ENCODE measurements at regions not wholly inside any gene's neighbourhood (a gene's known extent, or its start where the extent isn't known, plus 50 kb on each side); places are given as distances from the start of the nearest gene placed in this dataset.

GRCh38 chr1:4447778-4448420, 206.5 kb upstream of the AJAP1 start:
- CTCF ChIA-PET: no interaction called here
- TF ChIP-seq NFRKB (IDR thresholded peaks at IDR 0.05) (no peak), HDGF (IDR thresholded peaks at IDR 0.05; ENCODE audit: borderline replicate concordance) (no peak), BHLHE40 (IDR thresholded peaks at IDR 0.05; ENCODE audit: borderline replicate concordance) (no peak), ELF4 (IDR thresholded peaks at IDR 0.05) (no peak), LEF1 (IDR thresholded peaks at IDR 0.05; ENCODE audit: borderline replicate concordance) (no peak), TARDBP (IDR thresholded peaks at IDR 0.05) (no peak), FOXK2 (IDR thresholded peaks at IDR 0.05) (no peak), CTBP1 (IDR thresholded peaks at IDR 0.05; ENCODE audit: borderline replicate concordance) (no peak), SP1 (IDR thresholded peaks at IDR 0.05) (no peak), FOXM1 (IDR thresholded peaks at IDR 0.05; ENCODE audit: borderline replicate concordance) (no peak), SUZ12 (IDR thresholded peaks at IDR 0.05) (no peak), ARNT (IDR thresholded peaks at IDR 0.05) (no peak), PKNOX1 (IDR thresholded peaks at IDR 0.05) (no peak), FOXA1 (IDR thresholded peaks at IDR 0.05) (no peak), ZNF384 (IDR thresholded peaks at IDR 0.05) (no peak), L3MBTL2 (conservative IDR thresholded peaks at IDR 0.05) (no peak)
- no peak for DNase-seq (ENCODE audit: extremely low spot score)
- POLR2A ChIA-PET: no interaction called here

- no peak for DNase-seq (ENCODE audit: extremely low spot score)
- ChIA-PET POLR2A (no interaction called here), CTCF (no interaction called here)
- no peak for TF ChIP-seq BHLHE40 (IDR thresholded peaks at IDR 0.05; ENCODE audit: borderline replicate concordance)
- no peak for TF ChIP-seq L3MBTL2 (conservative IDR thresholded peaks at IDR 0.05)
- no peak for TF ChIP-seq HDGF (IDR thresholded peaks at IDR 0.05; ENCODE audit: borderline replicate concordance)
- no peak for TF ChIP-seq TARDBP (IDR thresholded peaks at IDR 0.05)
- TF ChIP-seq NFRKB (IDR thresholded peaks at IDR 0.05): no peak
- TF ChIP-seq CTBP1 (IDR thresholded peaks at IDR 0.05; ENCODE audit: borderline replicate concordance): no peak
- TF ChIP-seq ELF4 (IDR thresholded peaks at IDR 0.05): no peak
- no peak for TF ChIP-seq PKNOX1 (IDR thresholded peaks at IDR 0.05)
- no peak for TF ChIP-seq SUZ12 (IDR thresholded peaks at IDR 0.05)
- no peak for TF ChIP-seq FOXM1 (IDR thresholded peaks at IDR 0.05; ENCODE audit: borderline replicate concordance)
- TF ChIP-seq SP1 (IDR thresholded peaks at IDR 0.05): no peak
- TF ChIP-seq ZNF384 (IDR thresholded peaks at IDR 0.05): no peak
- no peak for TF ChIP-seq LEF1 (IDR thresholded peaks at IDR 0.05; ENCODE audit: borderline replicate concordance)
- no peak for TF ChIP-seq ARNT (IDR thresholded peaks at IDR 0.05)
- TF ChIP-seq FOXA1 (IDR thresholded peaks at IDR 0.05): no peak
- TF ChIP-seq FOXK2 (IDR thresholded peaks at IDR 0.05): no peak
These were observed 204.4 kb upstream of the AJAP1 start for GRCh38 chr1:4449972-4450371.

- POLR2A ChIA-PET: no interaction called here
- no peak for DNase-seq (ENCODE audit: extremely low spot score)
- no peak for TF ChIP-seq NFRKB (IDR thresholded peaks at IDR 0.05)
- CTCF ChIA-PET: no interaction called here
These were observed 201.7 kb upstream of the AJAP1 start for GRCh38 chr1:4452701-4453100.

DNA sequence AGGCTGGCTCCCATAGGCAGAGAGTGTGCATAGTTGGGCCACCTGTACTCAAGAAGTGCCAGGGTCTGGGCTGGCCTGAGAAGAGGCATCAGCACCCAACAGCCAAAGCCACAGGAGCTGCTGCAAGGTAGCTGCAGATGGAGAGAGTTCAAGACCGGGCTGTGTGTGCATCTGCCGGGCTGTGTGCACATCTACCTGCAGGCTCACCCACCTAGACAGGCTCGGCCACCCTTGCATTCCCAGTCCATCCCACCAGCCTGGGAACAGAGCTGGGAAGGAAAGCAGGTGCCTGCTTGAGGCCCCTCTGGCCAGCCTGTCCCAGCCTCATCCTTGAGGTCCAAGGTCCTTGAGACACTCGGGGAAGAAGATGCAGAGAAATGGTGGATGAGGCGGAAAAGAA, 194.4 kb upstream of the AJAP1 start:
- TF ChIP-seq ZNF384 (IDR thresholded peaks at IDR 0.05) (no peak), L3MBTL2 (conservative IDR thresholded peaks at IDR 0.05) (no peak), HDGF (IDR thresholded peaks at IDR 0.05; ENCODE audit: borderline replicate concordance) (no peak), PKNOX1 (IDR thresholded peaks at IDR 0.05) (no peak), SP1 (IDR thresholded peaks at IDR 0.05) (no peak), FOXK2 (IDR thresholded peaks at IDR 0.05) (no peak), SUZ12 (IDR thresholded peaks at IDR 0.05) (no peak), LEF1 (IDR thresholded peaks at IDR 0.05; ENCODE audit: borderline replicate concordance) (no peak), ARNT (IDR thresholded peaks at IDR 0.05) (no peak), TARDBP (IDR thresholded peaks at IDR 0.05) (no peak), BHLHE40 (IDR thresholded peaks at IDR 0.05; ENCODE audit: borderline replicate concordance) (no peak), FOXM1 (IDR thresholded peaks at IDR 0.05; ENCODE audit: borderline replicate concordance) (no peak), NFRKB (IDR thresholded peaks at IDR 0.05) (no peak), FOXA1 (IDR thresholded peaks at IDR 0.05) (no peak), ELF4 (IDR thresholded peaks at IDR 0.05) (no peak), CTBP1 (IDR thresholded peaks at IDR 0.05; ENCODE audit: borderline replicate concordance) (no peak)
- CTCF ChIA-PET: no interaction called here
- no peak for DNase-seq (ENCODE audit: extremely low spot score)
- POLR2A ChIA-PET: no interaction called here

DNA sequence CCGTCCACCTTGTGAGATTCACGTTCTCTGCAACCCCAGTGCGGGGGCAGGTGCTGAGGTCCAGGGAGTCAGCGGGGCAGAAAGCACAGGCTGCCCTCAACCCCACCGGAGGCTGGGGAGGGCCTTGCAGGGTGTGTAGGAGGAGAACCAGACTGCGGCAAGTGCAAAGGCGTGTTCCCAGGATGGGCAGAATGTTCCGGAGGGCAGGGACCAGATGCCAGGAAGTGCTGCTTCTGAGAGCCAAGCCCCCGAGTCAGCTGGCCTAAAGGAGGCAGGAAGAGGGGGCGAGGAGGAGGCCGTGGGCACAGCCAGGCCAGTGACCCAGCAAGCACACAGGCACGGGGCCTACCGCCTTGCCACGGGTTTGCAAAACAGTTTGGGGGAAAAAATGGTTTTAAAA, 193.8 kb upstream of the AJAP1 start:
- TF ChIP-seq ARNT (IDR thresholded peaks at IDR 0.05): no peak
- TF ChIP-seq NFRKB (IDR thresholded peaks at IDR 0.05): no peak
- TF ChIP-seq HDGF (IDR thresholded peaks at IDR 0.05; ENCODE audit: borderline replicate concordance): no peak
- TF ChIP-seq FOXK2 (IDR thresholded peaks at IDR 0.05): no peak
- TF ChIP-seq ELF4 (IDR thresholded peaks at IDR 0.05): no peak
- no peak for DNase-seq (ENCODE audit: extremely low spot score)
- ChIA-PET CTCF (no interaction called here), POLR2A (no interaction called here)

GRCh38 chr1:4461726-4462290, 192.6 kb upstream of the AJAP1 start:
- ChIA-PET CTCF (no interaction called here), POLR2A (no interaction called here)
- TF ChIP-seq FOXA1 (IDR thresholded peaks at IDR 0.05) (no peak), PKNOX1 (IDR thresholded peaks at IDR 0.05) (no peak), CTBP1 (IDR thresholded peaks at IDR 0.05; ENCODE audit: borderline replicate concordance) (no peak), SUZ12 (IDR thresholded peaks at IDR 0.05) (no peak), FOXK2 (IDR thresholded peaks at IDR 0.05) (no peak), ELF4 (IDR thresholded peaks at IDR 0.05) (no peak), ZNF384 (IDR thresholded peaks at IDR 0.05) (no peak), SP1 (IDR thresholded peaks at IDR 0.05) (no peak), L3MBTL2 (conservative IDR thresholded peaks at IDR 0.05) (no peak), FOXM1 (IDR thresholded peaks at IDR 0.05; ENCODE audit: borderline replicate concordance) (no peak), ARNT (IDR thresholded peaks at IDR 0.05) (no peak), BHLHE40 (IDR thresholded peaks at IDR 0.05; ENCODE audit: borderline replicate concordance) (no peak), NFRKB (IDR thresholded peaks at IDR 0.05) (no peak)

More at GRCh38 chr1:4461726-4462290, 192.6 kb upstream of the AJAP1 start:
- DNase-seq (ENCODE audit: extremely low spot score): no peak
